ENCODE measurements at regions not wholly inside any gene's neighbourhood (a gene's known extent, or its start where the extent isn't known, plus 50 kb on each side); places are given as distances from the start of the nearest gene placed in this dataset.

GRCh38 chr12:131437706-131438492 lies 273.0 kb upstream of the SFSWAP start:
- no peak for TF ChIP-seq CTCF (IDR thresholded peaks at IDR 0.05)
- no peak for TF ChIP-seq EP300 (IDR thresholded peaks at IDR 0.05)
- TF ChIP-seq POLR2A (IDR thresholded peaks at IDR 0.05) = no peak
